Fibroblast of lung (primary cell): ENCODE measurements at regions not wholly inside any gene's neighbourhood (a gene's known extent, or its start where the extent isn't known, plus 50 kb on each side); places are given as distances from the start of the nearest gene placed in this dataset.

Experiments used
- DNase-seq, 2 donors: peaks; one replicate each; pipeline versions ENCODE4 v3.0.0 to v3.0.0-alpha.2; 2010; ENCODE audit warnings: low read depth in 2 of 2
- H2AFZ ChIP-seq: 2 replicates; pipeline ENCODE4 v1.5.1; 2012; ENCODE audit warnings: low read length, control low read depth, inconsistent platforms
- H3K27ac ChIP-seq: 2 replicates; pipeline ENCODE4 v1.5.1; 2011; ENCODE audit warnings: low read length, control low read depth; ENCODE audit not compliant: insufficient read depth
- H3K27me3 ChIP-seq: 2 replicates; pipeline ENCODE4 v1.5.1; 2011; ENCODE audit warnings: mild to moderate bottlenecking, low read length; ENCODE audit not compliant: control insufficient read depth, insufficient read depth
- H3K36me3 ChIP-seq: 2 replicates; pipeline ENCODE4 v1.5.1; 2011; ENCODE audit warnings: low read length; ENCODE audit not compliant: control insufficient read depth, insufficient read depth
- H3K4me1 ChIP-seq: 2 replicates; pipeline ENCODE4 v1.5.1; 2011; ENCODE audit warnings: low read length; ENCODE audit not compliant: control insufficient read depth, insufficient read depth; ENCODE audit errors: extremely low read depth
- H3K4me2 ChIP-seq: 2 replicates; pipeline ENCODE4 v1.5.1; 2011; ENCODE audit warnings: low read length, control low read depth; ENCODE audit not compliant: insufficient read depth; ENCODE audit errors: extremely low read depth
- H3K4me3 ChIP-seq, 4 experiments: fragments of 200-600 bp in 1 of 4; sonication (generic) in 1 of 4; replicated peaks in 1 of 4; 2 replicates each; pipeline ENCODE4 v1.5.1; 2011 to 2016; ENCODE audit warnings: low read length in 4 of 4, low read depth in 3 of 4, mild to moderate bottlenecking in 3 of 4, control low read depth in 2 of 4, inconsistent platforms in 1 of 4, mixed read lengths in 1 of 4; ENCODE audit not compliant: insufficient read depth in 1 of 4; ENCODE audit errors: control extremely low read depth in 1 of 4
- H3K79me2 ChIP-seq: 2 replicates; pipeline ENCODE4 v1.5.1; 2012; ENCODE audit warnings: mild to moderate bottlenecking, low read length, inconsistent platforms; ENCODE audit not compliant: control insufficient read depth, insufficient read depth
- H3K9ac ChIP-seq: 2 replicates; pipeline ENCODE4 v1.5.1; 2011; ENCODE audit warnings: mild to moderate bottlenecking, low read length, control low read depth; ENCODE audit not compliant: insufficient read depth
- H3K9me3 ChIP-seq: 2 replicates; pipeline ENCODE4 v1.5.1; 2012; ENCODE audit warnings: low read depth, low read length; ENCODE audit not compliant: control insufficient read depth, insufficient read depth
- H4K20me1 ChIP-seq: 2 replicates; pipeline ENCODE4 v1.5.1; 2011; ENCODE audit warnings: low read length; ENCODE audit not compliant: control insufficient read depth, insufficient read depth; ENCODE audit errors: extremely low read depth
- CTCF ChIP-seq, 2 donors: IDR thresholded peaks in 1 of 2; conservative IDR thresholded peaks in 1 of 2; 1 replicate in 1 of 2; 2 replicates in 1 of 2; pipeline ENCODE4 v1.5.1; 2011 to 2012; ENCODE audit warnings: low read length in 2 of 2, control low read depth in 1 of 2, inconsistent platforms in 1 of 2, low read depth in 1 of 2, mild to moderate bottlenecking in 1 of 2
- EZH2 ChIP-seq: IDR thresholded peaks from 2 replicates; pipeline ENCODE4 v1.5.1; 2012; ENCODE audit warnings: low read length, control low read depth, mild to moderate bottlenecking; ENCODE audit errors: missing control alignments

- Histone ChIP-seq H2AFZ (no peak overlapping the region), H3K4me2 (no peak overlapping the region), H3K36me3 (no peaks in the 10 kb centered on the region), H3K9ac (no peak overlapping the region), H3K27me3 (no peaks in the 10 kb centered on the region), H3K27ac (no peak overlapping the region), H3K4me1 (no peaks in the 10 kb centered on the region), H4K20me1 (no peaks in the 10 kb centered on the region), H3K4me3 (no peak overlapping the region), H3K79me2 (no peaks in the 10 kb centered on the region), H3K9me3 (no peaks in the 10 kb centered on the region)
- DNase-seq: no peak
- TF ChIP-seq EZH2: no peak
- no peak for TF ChIP-seq CTCF (conservative IDR thresholded peaks at IDR 0.05 in 1 of 2, IDR thresholded peaks at IDR 0.05 in 1 of 2; ENCODE audit: low read depth in 1 of 2, low read length in 2 of 2)
Measured at GRCh38 chr17:79296243-79296642, 221.6 kb downstream of the ENGASE start.

- Histone ChIP-seq H3K4me3 (no peak overlapping the region), H3K79me2 (no peaks in the 10 kb centered on the region), H3K4me1 (no peaks in the 10 kb centered on the region), H3K9ac (no peak overlapping the region), H3K27me3 (no peaks in the 10 kb centered on the region), H3K9me3 (no peaks in the 10 kb centered on the region), H4K20me1 (no peaks in the 10 kb centered on the region), H2AFZ (no peak overlapping the region), H3K4me2 (no peak overlapping the region), H3K27ac (no peak overlapping the region), H3K36me3 (no peaks in the 10 kb centered on the region)
- TF ChIP-seq EZH2 (no peak), CTCF (conservative IDR thresholded peaks at IDR 0.05 in 1 of 2, IDR thresholded peaks at IDR 0.05 in 1 of 2; ENCODE audit: low read depth in 1 of 2, low read length in 2 of 2) (no peak)
- no peak for DNase-seq
Measured at GRCh38 chr17:79295307-79295706, 220.7 kb downstream of the ENGASE start.

- Histone ChIP-seq H3K4me3 (no peak overlapping the region), H3K27me3 (no peaks in the 10 kb centered on the region), H2AFZ (no peak overlapping the region), H3K79me2 (no peaks in the 10 kb centered on the region), H3K4me2 (no peak overlapping the region), H3K9ac (no peak overlapping the region), H3K4me1 (no peaks in the 10 kb centered on the region), H3K9me3 (no peaks in the 10 kb centered on the region), H3K36me3 (no peaks in the 10 kb centered on the region), H4K20me1 (no peaks in the 10 kb centered on the region), H3K27ac (no peak overlapping the region)
- TF ChIP-seq CTCF (conservative IDR thresholded peaks at IDR 0.05 in 1 of 2, IDR thresholded peaks at IDR 0.05 in 1 of 2; ENCODE audit: low read depth in 1 of 2, low read length in 2 of 2): no peak
- TF ChIP-seq EZH2: no peak
- peak; percentile 32 to 34 for DNase-seq
Measured at GRCh38 chr17:79294459-79295071, 219.9 kb downstream of the ENGASE start.
